WTC11 (cell line): ENCODE measurements at regions not wholly inside any gene's neighbourhood (a gene's known extent, or its start where the extent isn't known, plus 50 kb on each side); places are given as distances from the start of the nearest gene placed in this dataset.

Experiments used
- TF ChIP-seq, protein P1 (sequence below): sonication (generic); formaldehyde crosslinking; IDR thresholded peaks from 2 replicates; pipeline ENCODE4 v1.8.1; 2023; ENCODE audit warnings: mild to moderate bottlenecking, missing genetic modification reagents, moderate library complexity
- TF ChIP-seq, protein P2 (sequence below): fragments of 200-600 bp; IDR thresholded peaks from 2 replicates; pipeline ENCODE4 v1.8.0; 2022; ENCODE audit warnings: antibody characterized with exemption
- TF ChIP-seq, protein P3 (sequence below): sonication (generic); formaldehyde crosslinking; IDR thresholded peaks from 2 replicates; pipeline ENCODE4 v1.8.0; 2023; ENCODE audit warnings: missing genetic modification reagents

DNA sequence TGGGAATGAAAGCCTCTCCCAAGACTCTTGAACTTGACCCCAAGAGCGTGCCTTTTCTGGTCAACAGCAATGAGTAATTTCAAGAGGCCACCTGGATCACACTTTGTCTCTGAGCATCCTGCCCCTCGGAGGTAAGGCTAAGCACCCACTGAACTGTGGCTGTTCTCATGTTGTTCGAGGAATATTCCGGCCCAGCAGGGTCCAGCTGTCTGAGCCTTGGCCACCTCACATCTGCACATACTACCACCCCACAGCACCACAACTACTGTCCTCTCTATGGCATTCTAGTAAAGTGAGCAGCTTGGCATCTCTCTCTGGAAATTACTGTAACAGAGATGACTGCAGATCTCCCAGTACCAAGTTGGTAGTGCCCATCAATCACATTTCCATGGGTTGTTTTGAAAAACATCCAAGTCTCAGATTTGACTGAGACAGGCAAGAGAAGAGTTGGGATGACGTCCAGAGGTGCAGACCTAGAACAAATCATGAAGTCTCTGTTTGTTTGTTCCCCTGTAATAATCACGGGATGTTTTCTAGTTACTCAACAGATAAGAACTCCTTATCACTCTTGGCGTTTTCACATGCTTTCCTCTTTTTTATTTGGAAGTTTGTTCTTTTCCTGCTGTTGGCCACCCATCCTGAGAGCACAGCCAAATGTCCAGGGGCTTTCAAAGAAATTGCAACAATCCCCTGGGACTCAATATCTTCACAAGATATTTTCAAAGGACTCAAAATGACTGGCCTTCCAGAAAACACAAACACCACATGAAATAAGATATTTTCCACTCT is 336.0 kb upstream of the TNP1 start:
- TF ChIP-seq, protein P1, sequence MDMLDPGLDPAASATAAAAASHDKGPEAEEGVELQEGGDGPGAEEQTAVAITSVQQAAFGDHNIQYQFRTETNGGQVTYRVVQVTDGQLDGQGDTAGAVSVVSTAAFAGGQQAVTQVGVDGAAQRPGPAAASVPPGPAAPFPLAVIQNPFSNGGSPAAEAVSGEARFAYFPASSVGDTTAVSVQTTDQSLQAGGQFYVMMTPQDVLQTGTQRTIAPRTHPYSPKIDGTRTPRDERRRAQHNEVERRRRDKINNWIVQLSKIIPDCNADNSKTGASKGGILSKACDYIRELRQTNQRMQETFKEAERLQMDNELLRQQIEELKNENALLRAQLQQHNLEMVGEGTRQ (CRISPR knock-in tag) = no peak
- TF ChIP-seq, protein P2, sequence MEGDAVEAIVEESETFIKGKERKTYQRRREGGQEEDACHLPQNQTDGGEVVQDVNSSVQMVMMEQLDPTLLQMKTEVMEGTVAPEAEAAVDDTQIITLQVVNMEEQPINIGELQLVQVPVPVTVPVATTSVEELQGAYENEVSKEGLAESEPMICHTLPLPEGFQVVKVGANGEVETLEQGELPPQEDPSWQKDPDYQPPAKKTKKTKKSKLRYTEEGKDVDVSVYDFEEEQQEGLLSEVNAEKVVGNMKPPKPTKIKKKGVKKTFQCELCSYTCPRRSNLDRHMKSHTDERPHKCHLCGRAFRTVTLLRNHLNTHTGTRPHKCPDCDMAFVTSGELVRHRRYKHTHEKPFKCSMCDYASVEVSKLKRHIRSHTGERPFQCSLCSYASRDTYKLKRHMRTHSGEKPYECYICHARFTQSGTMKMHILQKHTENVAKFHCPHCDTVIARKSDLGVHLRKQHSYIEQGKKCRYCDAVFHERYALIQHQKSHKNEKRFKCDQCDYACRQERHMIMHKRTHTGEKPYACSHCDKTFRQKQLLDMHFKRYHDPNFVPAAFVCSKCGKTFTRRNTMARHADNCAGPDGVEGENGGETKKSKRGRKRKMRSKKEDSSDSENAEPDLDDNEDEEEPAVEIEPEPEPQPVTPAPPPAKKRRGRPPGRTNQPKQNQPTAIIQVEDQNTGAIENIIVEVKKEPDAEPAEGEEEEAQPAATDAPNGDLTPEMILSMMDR = no peak
- TF ChIP-seq, protein P3, sequence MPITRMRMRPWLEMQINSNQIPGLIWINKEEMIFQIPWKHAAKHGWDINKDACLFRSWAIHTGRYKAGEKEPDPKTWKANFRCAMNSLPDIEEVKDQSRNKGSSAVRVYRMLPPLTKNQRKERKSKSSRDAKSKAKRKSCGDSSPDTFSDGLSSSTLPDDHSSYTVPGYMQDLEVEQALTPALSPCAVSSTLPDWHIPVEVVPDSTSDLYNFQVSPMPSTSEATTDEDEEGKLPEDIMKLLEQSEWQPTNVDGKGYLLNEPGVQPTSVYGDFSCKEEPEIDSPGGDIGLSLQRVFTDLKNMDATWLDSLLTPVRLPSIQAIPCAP (CRISPR knock-in tag) = no peak
